DMS53 treated with DMSO at 0.1 percent for 48 hours (cell line): ENCODE measurements at regions not wholly inside any gene's neighbourhood (a gene's known extent, or its start where the extent isn't known, plus 50 kb on each side); places are given as distances from the start of the nearest gene placed in this dataset.

ENCODE experiments used
- DNase-seq: peaks from one replicate; lab custom pipeline; 2025; ENCODE audit not compliant: unreplicated experiment; lab: John Stamatoyannopoulos, UW

DNA sequence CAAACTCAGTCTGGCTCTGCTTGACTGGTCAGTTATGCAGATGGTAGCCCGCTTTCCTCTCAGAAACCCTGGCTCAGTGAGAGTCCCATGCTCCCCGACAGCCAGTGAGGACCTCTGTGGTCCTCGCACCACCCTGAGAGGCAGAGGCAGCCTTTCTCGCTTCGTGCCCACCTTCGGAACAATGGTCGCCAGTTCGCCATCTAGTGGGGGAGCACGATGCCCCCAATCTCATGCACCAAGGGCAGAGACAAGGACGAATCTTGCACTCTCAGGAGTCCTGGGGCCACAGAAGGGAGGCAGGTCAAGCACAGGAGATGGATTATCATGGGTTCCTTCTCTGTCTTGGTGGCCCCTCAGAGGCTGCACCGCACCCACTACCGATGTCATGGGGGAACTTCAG, 75.2 kb downstream of the RHCG start:
- no peak for DNase-seq

DNA sequence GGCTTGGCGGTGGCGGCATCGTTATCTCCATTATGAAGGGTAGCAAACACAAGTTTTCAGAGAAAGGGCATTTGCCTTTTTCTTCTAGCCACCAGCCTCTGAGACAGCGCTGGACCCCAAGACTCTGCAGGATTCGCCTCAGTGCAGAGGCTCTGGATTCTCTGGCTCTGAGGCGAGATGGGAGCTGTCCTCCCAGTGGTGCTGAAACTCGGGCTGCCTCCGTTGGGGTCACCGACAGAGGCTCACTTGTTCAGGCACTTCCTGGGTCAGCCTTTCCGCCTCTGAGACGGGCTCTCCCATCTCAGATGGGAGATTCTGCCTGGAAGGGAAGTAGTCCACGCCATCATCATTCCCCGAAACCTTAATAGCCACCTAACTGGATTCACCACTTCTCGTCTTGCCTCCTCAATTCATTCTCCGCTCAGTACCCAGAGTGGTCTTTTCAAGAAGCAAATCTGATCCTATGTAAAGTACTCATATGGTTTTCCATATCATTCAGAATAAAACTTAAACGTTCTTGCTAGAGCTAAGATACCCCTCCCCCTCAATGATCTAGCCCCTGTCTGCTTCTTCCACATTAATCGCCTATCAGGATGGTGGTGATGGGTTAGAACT, 76.9 kb downstream of the RHCG start:
- no peak for DNase-seq

DNA sequence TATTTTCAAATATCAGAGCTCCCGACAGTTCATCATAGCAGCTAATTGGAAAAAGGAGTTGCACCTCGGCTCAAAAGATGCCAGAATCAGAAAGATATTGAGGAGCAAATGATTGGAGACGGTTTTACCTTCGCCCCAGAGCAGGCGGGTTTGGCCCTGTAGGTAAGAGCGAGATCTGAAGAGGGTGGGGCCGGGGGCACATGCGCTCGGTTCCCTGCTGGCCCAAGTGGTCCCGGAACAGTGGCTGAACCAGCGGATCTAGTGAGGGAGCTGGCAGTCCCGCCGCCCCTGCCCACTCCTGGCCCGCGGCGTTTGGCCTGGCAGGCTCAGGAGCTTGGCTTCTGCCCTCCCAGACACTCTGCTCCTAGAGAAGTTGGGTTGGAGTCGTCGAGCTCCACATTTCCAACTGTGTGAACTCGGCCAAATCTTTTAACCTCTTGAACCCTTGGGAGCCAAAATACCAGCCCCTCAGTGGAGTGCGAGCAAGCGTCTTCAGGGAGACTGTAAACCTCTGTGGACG, 79.1 kb downstream of the RHCG start:
- no peak for DNase-seq

DNA sequence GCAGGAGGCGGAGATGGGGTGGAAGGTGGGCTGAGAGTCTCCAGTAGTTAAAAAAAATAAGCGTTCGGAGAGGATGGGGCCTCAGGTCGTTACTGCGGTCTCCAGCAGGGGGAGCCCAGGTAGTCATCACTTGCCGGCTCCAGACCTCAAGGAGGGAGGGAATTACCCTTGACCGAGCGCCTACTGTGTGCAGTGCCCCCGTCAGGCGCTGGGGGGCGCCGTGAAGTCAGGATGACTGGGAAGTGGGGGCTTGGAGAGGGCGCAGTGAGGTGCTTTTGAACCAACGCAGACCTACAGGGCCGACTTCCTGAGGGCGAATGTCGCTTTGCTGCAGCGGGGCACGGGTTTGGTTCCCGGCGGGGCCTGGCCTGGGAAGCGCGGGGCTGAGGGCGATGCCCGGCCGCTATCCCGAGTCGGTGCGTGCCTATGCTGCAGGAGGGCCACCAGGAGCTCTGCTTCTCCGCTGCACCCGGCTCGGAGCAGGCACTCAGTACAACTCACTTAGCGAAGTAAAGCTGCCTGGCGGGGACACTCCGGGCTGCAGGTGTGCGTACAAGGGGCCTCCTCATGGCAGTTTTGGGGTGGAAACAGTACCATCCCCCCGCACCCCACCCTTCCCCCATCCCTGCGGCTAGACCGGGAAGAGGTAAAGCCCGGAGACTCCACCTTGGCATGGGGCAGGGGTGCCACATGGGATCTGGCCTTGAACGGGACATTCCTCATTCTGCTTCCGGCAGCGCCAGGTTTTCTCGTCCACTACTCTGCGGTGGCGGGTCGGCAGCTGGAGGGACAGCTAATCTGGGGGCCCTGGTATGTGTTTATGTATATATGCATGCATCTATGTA, 79.8 kb downstream of the RHCG start:
- DNase-seq = peak; percentile 70

DNA sequence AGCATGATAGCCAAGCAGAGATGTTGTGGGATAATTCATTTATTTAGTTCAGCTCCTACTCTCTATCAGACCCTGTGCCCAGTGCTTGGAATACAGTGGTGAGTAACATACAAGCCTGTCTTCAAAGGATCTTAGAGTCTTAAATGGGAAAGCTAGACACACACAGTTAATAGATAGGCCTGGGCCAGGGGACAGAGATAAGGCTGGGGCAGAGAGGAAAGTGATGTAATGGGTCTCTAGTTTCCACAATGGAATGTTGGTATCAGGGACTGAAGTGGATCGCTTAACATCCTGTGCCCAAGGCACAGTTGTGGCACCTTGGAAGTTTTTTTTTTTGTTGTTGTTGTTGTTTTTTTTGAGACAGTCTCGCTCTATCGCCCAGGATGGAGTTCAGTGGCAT, 79.9 kb upstream of the POLG start:
- no peak for DNase-seq

DNA sequence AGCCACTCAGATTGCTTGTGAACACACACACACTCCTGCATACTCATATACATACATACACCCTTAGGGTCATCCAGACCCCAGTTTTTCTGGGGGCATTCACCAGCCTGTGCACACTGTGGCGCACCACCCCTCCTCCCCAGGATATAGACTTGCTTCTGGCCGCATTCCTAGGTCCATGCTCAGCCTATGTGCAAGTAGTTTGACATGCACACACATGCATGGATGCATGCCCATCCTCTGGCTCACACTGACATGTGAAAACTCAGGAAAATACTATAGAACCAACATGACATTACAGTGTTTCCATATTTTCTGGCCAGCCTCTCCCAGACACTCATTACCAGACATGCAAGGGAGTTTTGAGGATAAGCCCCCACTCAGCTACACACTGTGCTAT, 79.3 kb upstream of the POLG start:
- no peak for DNase-seq

DNA sequence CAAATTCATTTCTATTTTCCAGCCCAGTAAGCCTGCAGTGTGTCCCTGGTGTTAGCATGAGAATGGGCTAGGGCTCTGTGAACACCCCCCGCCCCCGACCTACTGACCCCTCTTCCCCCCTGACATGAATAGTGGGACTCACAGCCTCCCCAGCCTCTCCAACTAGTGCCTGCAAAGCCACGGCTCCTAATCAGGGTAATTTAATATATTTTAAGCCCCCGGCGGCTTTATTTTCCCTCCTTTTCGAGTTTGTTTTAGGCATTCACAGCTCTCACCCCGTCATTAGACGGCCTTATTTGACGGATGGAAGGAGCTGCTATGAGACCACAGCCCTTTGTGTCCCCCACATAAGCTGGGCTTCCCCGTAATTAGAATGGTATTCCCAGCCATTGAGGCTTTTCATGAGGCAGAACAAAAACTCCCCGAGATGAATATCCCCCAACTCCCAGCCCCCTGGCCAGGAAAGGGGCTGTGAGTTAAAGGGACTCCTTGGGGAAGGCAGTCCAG, 78.3 kb upstream of the POLG start:
- no peak for DNase-seq

DNA sequence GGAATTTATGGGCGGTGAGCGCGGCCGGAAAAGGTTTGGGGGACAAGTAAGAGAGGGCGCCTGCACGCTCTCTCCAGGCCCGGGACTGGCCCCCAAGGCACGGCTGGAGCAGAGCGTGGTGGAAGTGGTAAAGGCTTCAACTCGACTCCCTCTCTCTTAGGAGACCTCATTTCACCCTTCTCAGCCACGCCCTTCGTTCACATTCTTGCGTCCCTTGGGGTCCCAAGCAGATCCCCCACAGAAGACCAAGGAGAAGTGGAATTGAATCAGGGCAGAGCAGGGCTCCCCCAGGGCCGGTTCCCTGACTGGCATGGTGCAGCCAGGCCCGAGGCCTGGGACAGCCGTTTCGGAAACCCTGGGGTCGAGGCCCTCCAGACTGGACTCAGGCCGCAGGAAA, 75.4 kb upstream of the POLG start:
- no peak for DNase-seq

DNA sequence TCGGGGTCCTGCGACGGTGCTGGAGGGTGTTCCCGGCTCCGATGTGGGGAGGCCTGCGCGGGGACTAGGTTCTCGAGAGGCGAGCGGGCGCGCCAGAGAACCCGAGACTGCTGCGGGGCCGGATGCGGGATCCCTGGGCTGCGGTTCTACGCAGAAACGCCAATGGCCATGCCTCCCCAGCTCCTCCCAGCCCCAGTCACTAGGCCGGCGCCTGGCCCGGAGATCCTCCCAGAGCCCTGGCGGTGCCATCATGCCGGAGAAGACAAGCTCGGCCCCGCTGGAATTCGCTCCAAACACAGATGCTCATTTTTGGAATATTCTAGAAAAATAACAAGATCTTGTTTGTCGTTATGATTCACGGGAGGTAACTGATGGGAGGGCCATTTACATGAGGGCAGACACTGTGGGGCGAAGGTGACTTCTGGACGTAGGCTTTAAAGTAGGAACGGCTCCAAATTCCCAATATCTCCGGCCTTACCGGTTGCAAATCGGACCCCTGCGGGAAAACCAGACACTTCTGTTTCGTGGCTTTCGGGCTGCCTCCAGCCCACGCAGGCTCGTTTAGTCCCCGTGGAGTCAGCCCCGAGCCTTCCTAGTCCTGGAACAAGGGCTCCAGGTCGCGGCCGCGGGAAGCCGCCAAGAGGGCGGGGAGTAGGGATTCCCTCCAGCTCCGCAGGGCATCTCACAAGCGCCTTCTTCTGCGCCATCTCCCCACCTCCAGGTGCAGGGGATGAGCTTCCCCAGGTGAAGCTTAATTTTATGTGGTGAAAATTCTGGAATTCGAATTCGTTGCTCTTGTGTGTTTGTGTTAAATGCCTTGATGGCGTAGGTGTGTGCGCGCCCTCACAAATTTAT, 74.8 kb upstream of the POLG start:
- DNase-seq = no peak

DNA sequence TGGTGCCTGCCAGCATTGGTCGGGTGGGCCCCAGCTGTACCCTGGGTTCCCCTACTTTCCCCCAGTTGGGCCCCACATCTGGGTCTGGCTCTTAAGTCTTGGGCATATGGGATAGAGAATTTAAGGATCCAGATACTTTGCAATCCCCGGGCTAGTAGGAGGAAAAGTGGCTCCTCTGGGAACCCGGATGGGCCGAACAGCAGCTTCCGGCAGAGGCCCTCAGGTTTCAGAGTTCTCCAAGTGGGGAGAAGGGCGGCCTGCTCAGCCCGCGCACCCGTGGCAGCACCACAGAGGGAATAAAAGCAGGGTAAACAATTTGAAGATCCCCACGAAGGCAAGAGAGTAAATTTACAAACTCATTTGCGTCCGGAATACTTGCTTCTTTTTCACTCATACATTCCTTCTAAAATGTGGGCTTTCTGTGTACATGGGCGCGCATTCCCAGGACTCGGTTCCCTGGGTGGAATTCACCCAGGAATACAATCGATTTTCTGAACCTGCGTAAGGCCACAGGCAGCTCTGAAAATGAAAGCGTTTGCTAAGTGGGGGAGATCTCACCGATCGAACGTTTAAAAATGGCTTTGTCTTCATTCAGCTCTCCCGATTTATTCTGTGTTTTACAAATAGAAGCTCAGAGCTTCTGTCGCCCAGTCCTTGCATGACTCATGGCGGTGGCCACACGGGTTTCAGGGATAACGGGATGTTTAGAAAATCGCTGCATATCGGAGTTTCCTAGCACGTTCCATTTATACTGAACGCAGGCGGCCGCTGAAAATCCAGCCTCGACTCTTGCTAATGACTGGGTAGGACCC, 74.0 kb upstream of the POLG start:
- DNase-seq = no peak

DNA sequence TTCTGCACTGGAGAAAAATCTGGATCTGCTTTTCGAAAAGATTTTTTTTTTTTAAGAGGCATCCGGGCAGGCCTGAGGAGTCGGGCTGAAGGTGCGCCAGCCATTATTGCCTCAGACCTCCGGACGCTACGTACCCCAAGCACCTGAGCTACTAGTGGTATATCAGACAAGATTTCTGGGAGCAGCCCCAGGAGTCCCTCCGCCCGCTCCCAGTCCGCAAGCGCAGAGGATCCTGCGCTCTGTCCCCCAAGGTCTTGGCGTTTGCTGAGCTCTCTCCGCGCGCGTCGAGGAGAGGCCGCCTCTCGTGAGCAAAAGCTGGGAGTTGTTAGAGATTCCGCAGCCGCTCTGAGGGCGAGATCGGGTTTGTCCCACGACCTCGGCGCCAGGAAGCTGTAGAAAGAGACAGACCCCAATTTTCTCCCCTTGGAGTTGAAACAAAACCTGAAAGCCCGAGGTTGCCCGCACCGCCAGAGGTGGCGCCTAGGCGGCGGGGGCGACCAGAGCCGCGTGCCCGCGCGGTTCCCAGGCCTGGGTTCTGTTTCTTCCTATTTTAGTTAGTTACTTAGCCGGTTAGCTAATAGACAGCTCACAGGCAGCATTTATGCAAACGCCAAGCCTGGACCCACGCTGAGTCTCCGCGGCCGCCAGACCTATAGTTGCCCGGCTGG, 72.5 kb upstream of the POLG start:
- no peak for DNase-seq

DNA sequence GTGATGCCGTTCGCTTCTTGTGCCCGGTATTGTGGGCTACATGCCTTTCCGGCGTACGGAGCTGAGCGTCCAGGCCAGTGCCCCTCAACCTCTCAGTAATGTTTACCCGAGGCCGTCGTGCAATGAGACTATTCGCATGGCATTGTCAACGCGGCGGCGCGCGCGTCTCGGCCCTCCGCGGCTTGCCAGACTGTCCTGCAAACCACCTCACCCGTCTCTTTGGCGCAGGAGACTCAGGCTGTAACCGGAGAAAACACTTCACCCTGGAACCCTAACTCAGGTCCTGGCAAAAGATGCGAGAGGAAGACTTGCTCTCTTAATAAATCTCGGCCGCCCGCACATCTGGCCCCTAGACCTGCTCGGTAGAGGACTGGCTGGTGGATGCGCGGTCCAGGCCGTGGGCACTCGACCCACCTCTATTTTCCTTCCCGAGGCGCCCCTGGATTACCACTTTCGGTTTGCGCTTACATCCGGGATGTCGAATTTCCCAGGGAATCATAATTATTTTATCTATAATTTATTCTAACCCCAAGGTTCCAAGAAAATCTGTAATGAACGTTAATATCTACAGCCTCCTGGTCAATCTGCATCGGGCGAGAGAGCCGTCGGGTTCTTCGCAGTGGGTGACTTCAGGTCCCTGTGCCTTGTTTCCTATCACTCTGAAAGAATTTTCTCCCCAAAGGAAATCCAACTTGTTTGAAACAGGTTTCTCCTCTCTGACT, 71.8 kb upstream of the POLG start:
- DNase-seq = no peak

DNA sequence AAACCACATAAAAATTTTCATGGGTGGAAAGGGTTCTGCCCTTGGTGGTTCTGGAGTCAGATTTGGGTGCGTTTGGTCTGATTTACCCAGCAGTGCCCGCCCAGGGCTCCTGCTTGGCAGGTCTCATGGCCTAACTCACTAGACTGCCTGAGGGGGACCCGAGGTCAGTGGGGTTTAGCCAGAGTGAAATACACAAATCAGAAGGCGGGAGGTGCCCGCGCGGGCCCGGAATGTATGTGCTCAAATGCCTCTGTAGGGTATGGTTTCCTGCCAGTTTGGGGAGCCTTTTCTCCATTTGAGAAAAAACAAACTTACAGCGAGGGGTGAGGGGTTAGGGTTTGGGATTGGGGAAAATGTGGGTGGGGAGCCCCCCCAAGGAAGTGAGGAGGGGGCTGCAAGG, 70.9 kb upstream of the POLG start:
- DNase-seq = no peak

DNA sequence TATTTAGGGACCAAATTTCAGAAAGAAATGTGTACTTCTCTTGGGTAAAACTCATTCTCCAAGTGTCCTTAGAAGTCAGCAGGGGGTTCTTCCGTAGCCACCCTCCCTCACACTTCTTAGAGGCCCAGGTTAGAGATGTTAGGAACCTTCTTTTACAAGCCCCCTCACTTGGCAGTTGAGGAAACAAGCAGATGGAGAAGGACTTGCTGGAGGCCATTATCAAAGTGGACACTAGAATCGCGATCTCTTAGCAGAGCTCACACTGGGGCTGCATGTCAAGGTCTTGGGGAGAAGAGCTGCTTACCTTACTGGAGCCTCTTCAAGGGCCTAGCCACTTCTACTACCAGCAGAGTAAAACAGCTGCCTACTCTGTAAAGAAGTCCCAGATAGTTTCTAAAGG, 69.4 kb upstream of the POLG start:
- DNase-seq = no peak

DNA sequence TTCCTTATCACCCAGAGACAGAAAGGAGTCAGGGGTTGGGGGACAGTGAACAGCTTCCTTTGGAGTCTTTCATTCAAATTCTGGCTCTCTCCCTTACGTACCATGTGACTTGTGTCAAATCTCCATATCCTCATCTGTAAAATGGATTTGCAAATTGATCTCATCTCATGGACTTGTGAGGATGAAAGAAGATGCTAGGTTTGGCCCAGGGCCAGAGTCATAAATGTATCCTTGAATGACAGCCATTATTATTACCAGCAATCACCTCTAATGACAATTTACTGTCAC, 67.8 kb upstream of the POLG start:
- no peak for DNase-seq

DNA sequence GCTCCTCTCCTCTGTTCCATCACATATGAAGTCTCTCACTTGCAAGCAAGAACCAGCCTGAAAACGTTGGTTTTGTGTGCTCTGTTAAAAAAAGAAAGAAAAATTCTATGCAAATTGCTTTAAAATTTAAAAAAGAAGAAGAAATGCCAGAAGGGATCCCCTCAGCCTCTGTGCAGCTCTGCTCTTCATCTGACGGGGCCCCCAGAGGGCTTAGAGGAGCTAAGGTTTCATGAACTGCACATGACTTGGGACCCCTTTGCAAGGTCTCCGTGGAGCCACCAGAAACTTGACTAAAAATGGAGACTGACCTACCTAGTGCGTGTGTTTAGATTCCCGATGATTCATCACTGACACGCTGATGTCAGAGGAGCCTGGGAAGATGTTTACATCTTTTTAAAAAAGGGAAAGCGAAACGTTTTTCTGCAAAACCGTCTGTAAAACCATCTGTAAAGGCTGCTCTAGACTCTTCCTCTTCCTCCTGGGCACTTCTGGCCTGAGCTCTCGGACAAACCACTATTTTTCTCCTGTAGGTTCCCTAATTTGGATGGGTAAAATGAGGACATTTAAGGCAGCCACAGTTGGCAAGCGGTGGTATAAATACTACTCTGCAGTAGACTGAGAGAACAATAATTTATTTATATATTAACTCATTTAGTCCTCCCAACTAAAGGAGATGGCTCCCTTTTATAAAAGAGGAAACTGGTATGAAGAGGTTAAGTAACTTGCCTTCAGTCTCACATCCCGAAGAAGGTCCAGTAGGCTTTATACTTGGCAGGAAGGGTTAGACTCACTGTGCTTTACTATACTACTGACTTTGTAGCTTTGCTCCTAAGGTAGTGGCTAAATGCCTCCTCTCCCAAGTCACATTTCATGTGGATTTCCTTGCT, 67.2 kb upstream of the POLG start:
- peak; percentile 36 for DNase-seq

DNA sequence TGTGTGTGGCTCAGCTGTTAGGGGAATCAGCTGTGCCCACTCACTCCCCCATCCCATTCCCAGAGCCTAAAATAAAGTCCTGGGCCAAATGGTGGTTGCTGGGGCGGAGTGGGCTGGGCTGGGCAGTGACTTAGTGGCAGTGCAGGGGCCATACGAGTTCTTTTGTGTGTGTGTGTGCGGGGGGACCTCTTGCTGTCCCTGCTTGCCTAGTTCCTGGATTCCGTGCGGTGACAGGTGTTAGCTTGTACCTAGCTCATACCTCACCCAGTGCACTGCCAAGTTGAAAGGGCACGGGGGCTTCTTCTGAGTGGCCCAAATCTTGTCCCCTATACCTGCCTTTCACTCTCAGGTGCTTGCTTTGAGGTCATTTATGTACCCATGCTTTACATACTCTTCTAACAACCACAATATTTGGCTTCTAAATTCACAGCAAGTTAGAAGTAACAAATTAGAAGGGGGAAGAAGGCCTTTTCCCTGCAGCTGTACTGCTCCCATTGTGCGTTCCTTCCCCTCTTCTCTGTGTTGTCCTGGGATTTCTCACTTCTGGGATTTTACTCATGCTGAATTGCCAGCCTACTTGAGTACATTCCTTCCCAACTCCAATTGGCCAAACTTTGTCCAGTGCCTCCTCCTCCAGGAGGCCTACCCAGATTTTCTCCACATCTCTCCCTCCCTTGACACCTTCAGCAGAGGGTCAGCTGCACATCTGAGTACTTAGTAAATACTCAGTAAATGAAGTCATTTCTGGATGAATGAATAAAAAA, 66.3 kb upstream of the POLG start:
- DNase-seq = no peak
